Amygdala (tissue), 56 donors: ENCODE measurements at regions not wholly inside any gene's neighbourhood (a gene's known extent, or its start where the extent isn't known, plus 50 kb on each side); places are given as distances from the start of the nearest gene placed in this dataset.

Experiments
- DNase-seq, 56 donors: peaks; one replicate each; lab custom pipeline; 2025; lab: John Stamatoyannopoulos, UW

DNA sequence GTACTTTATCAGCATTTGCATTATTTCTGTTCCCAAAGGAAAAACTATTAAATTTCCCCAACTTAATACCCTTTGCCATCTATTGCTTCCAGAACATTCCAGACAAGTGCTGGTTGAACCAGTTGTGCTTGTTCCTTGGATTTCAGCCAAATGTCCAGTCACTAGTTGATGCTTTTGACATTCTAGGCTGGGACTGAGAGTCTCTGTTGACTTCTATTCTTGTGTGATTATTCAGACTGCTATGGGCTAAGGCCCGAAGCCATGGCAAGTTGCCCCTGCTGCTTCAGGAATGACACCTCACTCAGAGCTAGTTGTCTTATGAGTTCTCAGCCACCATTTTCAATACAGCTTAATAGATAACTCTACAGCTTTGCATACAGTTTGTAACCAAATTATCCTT lies 458.1 kb upstream of the ARGLU1 start:
- DNase-seq, result peak in 1 of 56 donors; percentile 1

DNA sequence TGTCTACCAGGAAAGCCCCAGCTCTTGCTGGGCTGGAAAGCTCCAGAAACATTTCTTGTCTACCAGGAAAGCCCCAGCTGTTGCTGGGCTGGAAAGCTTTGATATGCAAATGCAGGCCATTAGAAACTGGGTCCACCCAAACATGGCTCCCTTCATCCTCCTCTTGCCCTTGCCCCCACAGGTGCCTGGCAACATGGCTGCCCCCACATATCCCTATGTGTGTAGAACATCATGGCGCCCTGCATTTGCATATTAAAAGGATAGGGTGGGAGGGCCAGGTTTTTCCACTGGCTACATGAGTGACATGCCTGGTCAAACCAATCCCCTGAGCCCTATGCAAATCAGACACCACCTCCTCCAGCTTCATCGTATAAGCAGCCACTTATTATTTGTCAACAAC lies 455.4 kb upstream of the ARGLU1 start:
- DNase-seq, result no peak

DNA sequence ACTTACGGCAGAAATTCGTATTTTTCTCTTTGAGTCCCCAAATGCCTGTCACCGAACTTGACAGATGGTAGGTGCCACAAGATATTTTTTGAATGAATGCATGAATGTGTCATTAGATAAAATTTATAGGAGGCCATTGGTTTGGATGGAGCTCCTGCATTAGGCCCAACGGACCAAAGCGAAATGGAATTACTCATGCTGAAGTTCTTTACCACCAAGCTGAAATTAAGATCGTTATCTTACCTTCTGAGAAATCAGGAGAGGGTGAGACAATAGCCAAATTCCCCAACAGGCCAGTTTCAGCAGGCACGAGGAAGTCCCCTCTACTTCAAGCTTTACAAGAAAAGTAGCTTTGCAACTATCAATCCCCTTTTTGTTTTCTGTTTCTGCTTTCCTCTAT lies 452.5 kb upstream of the ARGLU1 start:
- no peak for DNase-seq

DNA sequence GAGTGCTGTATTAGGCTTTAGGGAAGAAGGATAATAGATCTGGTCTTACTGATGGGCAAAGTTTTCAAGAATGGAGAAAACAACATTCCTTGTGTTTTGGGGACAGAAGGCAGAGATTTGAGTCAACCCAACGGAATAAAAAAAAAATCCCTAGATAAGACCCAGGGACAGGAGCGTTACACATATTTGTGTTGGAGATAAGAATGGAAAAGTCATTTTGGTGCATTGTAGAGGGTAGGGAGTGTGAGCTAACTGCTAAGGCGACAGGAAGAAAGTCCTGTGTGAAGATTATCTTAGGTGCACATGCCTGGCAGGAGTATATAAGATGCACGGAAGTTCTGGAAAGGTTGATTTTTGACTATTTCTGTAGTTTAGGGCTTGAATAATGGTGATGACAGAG lies 450.3 kb upstream of the ARGLU1 start:
- no peak for DNase-seq

DNA sequence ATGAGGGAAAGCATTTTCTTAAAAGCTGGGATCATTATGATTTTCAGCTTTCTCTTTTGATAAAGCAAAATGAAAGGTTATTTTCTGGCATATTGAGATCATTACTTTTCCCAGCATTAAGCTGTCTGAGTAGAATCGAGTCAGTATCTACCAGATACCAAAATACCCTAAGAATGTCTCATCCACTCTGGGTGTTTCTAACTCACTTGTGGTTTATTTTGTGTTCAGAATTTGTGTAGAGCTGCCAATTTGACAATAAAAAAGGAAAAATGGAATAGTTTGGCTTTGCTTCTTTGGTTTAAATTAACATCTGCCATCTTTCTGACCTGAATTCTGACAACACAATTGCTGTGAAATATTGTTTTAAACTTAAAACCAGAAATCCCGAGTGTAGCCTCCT lies 438.7 kb upstream of the ARGLU1 start:
- DNase-seq, result no peak

DNA sequence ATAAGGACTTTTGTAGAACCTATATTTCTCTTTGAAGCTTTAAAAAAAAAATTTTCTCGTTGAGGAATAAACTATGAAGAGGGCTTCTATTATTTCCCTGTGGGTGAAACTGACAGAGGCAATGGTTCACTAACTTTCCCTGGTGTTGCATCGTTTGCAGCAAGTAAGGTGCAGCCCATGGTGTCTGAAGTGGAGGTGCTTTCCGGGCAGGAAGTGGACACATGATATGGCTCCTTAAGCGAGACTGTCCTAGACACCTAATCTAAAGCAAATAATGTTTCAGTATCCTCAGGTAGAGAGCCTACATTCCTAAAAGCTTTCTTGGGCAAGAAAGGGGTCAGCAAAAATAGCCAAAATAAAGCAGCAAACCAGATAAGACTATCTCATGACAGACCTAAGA lies 437.6 kb upstream of the ARGLU1 start:
- DNase-seq, result no peak

DNA sequence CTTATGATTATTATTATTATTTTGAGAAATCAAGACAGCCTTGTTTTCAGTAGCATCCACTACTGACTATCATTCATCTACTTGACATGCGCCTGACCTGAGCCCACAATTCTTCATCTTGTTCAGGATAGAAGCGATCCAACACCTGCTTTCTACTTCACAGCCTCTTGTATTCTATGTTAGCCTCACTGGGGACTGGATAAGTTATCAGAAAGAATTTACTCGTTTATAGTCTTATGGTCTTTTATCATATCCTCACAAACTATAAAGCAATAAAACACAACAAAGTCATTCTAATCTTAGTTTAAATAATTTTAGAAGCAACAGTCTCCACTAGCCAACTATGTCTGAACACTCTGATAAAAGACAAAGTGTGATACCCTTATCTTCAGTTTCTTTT lies 436.0 kb upstream of the ARGLU1 start:
- DNase-seq, result no peak

DNA sequence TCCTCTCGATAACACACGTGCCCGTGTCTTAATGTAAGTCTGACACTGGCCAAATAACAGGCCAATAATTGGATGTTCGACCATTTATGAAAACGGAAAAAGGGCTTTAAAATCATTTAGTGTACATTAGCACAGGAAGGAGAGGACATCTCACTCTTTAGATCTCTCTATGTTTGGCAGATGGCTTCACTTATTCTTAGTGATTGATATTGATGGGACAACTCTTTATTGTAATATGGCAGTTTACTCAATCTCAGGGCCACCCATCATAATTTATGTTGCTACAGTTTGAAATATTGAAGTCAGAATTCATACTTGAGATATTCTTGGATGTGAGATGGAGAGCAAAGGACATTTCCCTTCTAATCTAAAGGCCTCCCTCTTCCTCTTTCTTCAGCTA lies 430.7 kb upstream of the ARGLU1 start:
- no peak for DNase-seq

DNA sequence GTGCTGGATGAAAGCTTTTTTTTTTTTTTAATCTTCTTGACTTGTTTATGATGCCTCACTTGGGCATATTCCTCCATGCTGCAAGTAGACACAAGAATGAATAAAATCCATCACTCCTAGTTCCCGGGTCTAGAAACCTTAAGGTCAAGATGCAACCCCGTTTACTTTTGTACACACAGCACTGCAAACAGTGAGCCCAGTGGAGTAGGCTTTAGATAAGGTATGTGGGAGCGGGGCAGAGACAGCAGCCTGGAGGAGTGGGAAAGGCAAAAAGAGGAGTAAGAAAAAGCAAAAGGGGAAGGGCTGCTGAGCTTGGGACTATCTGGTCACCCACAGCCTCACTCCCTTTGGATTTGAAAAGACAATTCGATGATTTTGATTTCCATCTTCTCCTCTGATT lies 429.8 kb upstream of the ARGLU1 start:
- DNase-seq, result no peak

DNA sequence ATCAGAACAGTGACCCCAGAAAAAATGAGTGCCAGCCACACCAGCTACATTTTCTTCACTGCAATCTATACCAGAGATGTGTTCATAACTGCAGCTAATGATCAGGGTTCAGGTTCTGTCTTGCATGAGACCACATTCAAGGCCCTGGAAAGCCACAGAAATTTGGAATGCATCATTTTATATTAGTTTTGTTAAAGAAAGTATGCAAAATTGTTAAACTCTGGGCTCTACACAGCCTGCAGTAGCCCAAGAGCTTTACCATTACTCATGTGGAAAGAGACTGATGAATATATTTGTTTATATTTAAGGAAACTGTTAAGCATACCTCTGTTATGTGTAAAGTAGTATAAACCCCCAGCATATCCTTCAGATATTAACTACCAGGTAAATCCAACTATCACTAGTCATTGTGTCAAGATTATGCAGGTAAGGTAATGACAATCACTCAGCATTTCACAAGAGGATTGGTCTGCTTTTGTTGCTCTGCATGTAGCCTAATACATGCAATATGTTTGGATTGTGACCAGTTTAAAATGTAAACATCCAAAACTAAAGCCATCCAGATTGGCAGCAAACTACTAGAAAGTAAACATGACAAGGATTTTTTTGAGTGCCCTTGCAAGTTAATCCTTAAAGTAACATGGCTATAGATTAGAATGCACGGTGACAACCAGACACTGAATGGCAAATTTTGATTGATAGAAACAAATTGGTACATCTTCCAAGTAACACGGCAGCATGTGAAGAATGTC lies 429.1 kb upstream of the ARGLU1 start:
- no peak for DNase-seq

DNA sequence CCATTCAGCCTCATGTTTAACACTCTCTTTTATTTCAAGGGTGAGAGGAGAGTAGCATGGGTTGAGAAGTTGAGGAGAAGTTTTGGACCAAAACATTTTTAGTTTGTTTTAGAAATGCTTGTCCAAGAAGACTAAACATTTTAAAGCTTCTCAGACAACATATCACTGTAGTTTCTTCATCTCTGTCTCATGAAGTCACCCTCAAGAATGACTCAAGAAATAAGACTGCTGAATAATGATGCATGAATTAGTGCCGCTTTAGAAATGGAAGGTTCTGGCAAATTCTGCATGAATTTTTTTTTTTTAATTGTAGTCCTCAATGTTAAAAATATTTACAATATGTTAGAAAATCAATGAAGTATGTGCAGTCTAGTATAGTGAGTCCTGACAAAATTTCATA lies 422.7 kb upstream of the ARGLU1 start:
- no peak for DNase-seq

DNA sequence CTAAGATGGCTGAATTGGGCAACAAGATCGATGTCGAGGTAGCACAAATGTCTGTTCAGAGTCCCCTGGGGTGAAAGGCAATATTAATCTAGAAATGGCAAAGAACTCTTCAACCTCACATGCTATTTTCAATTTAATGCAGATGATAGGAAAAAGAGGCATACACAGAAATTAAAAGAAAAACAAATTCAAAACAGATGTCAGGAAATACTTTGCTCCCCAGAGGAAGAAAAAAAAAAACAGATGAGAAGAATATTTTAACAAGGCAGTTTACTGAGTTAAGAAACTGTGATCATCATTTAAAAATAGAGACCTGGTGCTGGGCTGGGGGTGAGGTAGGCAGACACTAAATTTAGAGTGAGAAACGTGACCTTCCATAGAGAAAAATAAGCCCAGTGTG lies 421.9 kb upstream of the ARGLU1 start:
- no peak for DNase-seq

DNA sequence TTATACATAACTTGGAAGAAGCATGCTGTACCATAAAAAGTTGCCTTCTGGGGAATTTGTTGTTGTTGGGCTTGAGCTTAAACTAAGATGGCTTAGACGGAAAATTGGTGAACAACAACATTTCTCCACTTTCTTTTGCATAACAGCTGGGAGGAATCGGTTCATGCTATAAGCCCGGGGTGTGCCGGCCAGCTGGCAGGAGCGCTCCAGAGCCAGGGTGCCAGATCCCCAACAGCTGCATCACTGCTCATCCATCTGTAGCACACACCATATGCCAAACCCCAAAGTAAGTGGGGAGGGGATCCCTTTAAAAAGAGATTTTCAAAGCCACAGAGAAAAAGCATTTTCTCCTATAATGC lies 419.5 kb upstream of the ARGLU1 start:
- peak in 1 of 56 donors; percentile 0 for DNase-seq

DNA sequence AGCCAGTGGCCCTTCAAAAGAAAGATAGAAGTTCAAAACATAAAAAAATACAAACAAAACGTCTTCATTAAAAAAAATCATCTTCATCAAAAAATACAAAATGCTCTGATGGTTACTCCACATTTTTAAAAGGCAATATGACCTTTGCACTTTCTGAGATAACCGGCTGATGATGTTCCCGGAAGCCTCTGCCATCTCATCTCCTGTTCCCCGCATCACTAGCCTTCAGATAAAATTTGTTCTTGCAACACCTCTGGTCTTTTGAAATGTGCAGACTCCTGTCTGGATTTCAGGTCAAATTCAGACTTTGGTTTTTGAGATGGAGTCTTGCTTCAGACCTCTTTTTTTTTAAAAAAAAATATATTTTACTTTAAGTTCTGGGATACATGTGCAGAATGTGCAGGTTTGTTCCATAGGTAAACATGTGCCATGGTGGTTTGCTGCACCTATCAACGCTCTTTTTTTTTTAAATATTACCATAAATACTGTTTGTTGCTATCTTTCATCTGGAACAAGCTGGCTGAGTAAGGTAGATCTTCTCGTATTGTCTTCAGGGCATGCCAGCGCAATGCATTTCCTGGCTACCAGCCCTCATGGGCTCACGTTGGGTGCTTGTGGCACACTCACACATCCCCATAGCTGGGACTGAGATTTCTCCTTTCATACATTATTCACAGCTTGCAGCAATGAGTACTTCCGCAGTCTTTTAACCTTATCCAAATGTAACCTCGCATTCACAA lies 418.9 kb upstream of the ARGLU1 start:
- DNase-seq, result no peak

DNA sequence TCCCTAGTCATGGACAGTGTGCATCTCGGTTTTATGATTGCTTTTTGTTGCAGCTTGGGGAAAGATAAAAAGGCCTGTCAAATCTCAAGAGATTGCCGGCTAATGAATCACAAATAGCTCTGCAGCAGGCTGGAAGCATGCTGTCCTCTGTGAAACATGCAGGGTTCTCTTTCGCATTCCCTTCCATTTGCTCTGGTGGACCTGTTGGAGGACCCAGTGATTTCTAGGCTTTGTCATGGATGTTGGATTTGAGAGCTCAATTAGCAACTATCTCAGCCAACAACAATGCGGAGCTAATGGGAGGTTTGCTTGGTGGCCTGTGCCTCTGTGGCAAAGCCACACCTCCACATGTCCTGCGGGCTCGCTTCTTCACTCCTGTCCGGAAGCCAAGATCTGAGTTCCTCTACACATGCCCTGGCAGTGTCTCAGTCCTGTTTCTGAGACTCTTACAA lies 418.1 kb upstream of the ARGLU1 start:
- DNase-seq, result no peak

DNA sequence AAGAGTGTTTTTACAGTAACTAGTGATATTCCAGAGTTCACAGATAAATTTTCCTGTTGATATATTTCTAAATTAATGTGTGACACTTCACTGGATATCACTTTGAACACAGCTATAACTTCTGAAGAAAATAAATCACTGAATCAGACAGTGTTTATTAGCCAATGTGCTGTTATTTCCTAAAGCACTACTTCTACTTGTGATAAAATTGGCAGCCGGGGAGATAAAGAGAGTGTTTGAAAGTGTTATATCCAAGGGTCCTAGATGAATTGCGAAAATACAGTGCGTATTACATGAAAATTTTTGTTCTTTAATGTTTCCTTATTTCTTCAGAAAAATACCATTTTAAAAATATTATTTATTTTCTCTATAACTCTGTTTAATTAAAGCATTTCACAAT lies 417.5 kb upstream of the ARGLU1 start:
- no peak for DNase-seq

DNA sequence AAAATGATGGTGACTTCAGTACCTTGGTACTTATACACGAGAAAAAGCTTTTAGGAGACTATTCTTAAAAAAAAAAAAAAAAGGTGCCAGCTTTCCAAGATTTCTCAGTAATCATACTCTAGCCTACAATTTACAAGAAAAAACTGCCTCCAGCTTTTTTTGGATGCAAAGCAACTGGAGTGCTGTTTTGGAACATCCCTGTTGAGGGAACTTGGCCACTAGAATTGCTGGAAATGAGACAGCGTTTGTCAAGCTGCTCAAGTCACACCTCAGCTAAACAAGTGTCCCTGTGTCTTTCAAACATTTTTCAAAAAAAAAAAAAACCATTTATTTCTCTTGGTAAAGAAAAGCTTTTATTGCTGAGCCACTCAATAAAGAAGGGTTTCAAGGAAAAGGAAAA lies 413.1 kb upstream of the ARGLU1 start:
- DNase-seq, result peak in 9 of 56 donors; percentile 1 to 26 (median 9)

DNA sequence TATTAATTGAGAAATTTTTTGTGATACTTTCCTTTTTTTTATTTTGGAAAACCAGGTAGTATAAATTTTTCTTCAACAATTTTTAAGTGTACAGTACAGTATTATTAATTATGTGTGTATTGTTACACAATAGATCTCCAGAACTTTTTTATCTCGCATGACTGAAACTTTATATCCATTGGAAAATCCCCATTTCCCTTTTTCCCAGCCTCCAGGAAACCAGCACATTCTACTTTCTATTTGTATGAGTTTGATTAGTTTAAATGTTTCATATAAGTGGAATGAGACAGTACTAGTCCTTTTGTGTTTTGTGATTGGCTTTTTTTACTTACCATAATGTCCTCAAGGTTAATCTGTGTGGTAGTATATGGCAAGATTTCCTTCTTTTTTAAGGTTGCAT lies 399.5 kb upstream of the ARGLU1 start:
- no peak for DNase-seq

DNA sequence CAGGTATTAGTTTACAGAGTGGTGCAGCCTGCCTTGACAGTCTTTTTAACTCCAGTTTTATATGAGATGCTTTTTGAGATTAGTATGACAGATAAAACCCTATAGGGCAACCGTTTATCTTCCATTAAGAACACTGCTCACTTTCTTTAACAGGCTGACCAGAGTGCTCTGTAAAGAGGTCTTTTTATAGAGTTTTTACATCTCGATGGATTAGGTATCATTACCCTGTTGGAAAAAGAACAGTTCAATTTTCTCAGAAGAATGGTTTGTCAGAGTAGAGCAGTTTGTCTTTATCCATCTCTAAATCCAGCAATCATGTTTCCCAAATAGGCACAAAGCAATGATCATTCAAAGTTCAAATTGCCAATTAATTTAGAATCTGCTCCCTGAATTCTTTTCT lies 395.2 kb upstream of the ARGLU1 start:
- no peak for DNase-seq

DNA sequence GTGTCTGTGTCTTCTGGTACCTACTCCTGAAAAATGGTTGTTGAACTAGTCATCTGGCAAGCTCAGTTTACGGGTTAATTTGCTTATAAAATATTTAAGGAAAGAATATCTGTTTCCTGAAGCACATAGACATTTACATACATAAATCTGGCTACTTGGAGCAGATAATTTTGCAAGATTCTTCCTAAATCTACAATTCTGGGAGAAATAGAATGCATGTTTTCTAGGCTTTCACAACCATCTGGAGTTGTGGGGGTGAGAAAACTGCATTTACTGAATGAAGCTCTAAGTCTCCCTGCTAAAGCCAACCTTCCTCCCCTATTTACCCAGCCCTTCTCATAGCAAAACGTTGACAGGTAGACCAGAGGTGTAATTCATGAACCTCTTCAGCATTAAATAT lies 393.7 kb upstream of the ARGLU1 start:
- DNase-seq, result no peak

DNA sequence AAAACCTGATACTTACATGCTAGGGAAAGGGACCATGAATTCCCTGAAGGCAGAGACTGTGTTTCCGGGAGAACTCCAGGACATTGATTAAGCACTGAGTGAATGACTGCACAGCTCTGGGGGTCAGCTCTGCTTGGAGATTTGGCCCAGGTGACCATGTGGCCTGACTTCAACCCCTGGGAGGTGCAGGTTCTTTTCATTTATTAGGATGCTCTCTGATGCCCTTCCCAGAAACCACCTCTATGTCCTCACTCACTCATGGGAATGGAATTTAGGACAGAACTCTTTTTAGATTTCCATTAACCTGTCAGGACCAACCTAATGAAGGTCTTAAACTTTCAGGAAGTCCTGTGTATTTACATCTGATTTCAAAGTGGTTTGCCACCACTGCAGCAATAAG lies 393.3 kb upstream of the ARGLU1 start:
- DNase-seq, result no peak

DNA sequence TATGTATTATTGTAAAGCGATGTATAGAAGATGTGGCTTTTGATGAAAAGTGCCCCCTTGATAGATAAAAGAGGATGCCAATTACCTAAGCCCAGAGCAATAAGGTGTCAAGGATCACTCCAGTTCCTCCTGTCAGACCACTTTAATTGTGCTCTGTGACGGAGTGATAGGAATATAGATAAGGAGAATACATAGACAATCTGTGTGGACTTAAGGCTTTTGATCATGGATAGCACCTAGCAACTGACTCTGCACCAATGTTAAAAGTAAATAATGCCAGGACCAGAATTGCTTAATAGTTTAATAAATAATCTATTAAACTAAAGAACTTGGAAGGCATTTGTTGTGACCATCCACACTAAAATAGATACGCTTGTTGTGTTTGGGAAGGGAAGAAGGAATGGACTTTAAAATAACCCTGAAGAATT lies 390.7 kb upstream of the ARGLU1 start:
- no peak for DNase-seq
